ENCODE measurements at regions not wholly inside any gene's neighbourhood (a gene's known extent, or its start where the extent isn't known, plus 50 kb on each side); places are given as distances from the start of the nearest gene placed in this dataset.

DNA sequence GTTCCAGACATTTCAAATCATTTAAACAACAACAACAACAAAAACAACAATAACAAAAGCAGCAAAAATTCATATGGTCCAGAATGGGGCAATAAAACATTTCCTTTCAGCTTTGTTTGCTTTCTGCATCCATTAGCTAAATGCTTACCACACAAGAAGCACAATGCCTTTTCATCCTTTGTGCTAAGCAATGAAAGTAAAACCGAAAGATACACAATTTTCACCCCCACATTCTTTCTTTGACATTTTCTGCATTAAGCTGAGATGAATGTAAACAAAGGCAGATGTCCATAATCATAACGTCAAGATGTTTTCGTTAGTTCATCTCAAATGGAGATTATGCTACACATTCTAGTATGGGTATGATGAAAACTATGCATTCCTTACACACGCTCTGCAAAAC, 568.5 kb downstream of the SLITRK6 start:
- Histone ChIP-seq H3K4me3 (no peak overlapping the region; the same call in 1 of the 2 replicates), H3K4me2 (ENCODE audit: control insufficient read depth, insufficient read depth) (no peak overlapping the region), H3K4me1 (ENCODE audit: control insufficient read depth, insufficient read depth, low read length) (no peaks in the 10 kb centered on the region), H3K9ac (ENCODE audit: control insufficient read depth, insufficient read depth, low read length) (no peak overlapping the region), H2AFZ (ENCODE audit: control insufficient read depth, low read depth, low read length) (no peak overlapping the region), H3K79me2 (ENCODE audit: control insufficient read depth, insufficient read depth, low read length) (no peaks in the 10 kb centered on the region), H3K9me3 (replicated peaks; ENCODE audit: control insufficient read depth, insufficient read depth, low read length) (no peaks in the 10 kb centered on the region), H3K27ac (ENCODE audit: control insufficient read depth, insufficient read depth) (no peak overlapping the region), H3K36me3 (ENCODE audit: control insufficient read depth in 2 of 2, insufficient read depth in 2 of 2, low read length in 1 of 2) (no peaks in the 10 kb centered on the region), H4K20me1 (ENCODE audit: control insufficient read depth, insufficient read depth) (no peaks in the 10 kb centered on the region), H3K27me3 (replicated peaks in 1 of 2; ENCODE audit: control insufficient read depth in 2 of 2, insufficient read depth in 2 of 2, low read length in 1 of 2) (no peaks in the 10 kb centered on the region)
- DNase-seq (ENCODE audit: low read depth, low spot score) (no peak), ATAC-seq (no peak), FAIRE-seq (no peak)
- BruUV-seq (replicated peaks), result no TSS peak
- ChIA-PET POLR2A (interaction anchor here (0.7 kb wide), 1 partner anchor 305 kb away, joined by 3 read pairs; no protein-coding TSS in a partner anchor), CTCF (no interaction called here), SMC1A (ENCODE audit: uncharacterized antibody, unreplicated experiment) (no interaction called here), RAD21 (ENCODE audit: unreplicated experiment) (no interaction called here)
- 47% methylated on average over 4 of the region's 4 CpGs for WGBS (ENCODE audit: insufficient coverage, insufficient replicate concordance, low lambda C conversion rate, missing lambda C conversion rate)
- in situ Hi-C loops (cut with MboI) (no loop called here), intact Hi-C loops (cut with micrococcal nuclease; ENCODE audit: unreplicated experiment) (no loop called here)
- TF ChIP-seq IKZF2 (IDR thresholded peaks at IDR 0.05) (no peak), MAX (IDR thresholded peaks at IDR 0.05; ENCODE audit: low read depth, low read length) (no peak), BHLHE40 (IDR thresholded peaks at IDR 0.05; ENCODE audit: borderline replicate concordance in 1 of 2, low read depth in 2 of 2, low read length in 1 of 2) (no peak), ATF7 (IDR thresholded peaks at IDR 0.05; ENCODE audit: low read depth) (no peak), MTA2 (IDR thresholded peaks at IDR 0.05; ENCODE audit: low read depth) (no peak), GATAD2B (conservative IDR thresholded peaks at IDR 0.05; ENCODE audit: low read depth) (no peak), MXI1 (IDR thresholded peaks at IDR 0.05; ENCODE audit: low read depth, low read length) (no peak), USF2 (IDR thresholded peaks at IDR 0.05; ENCODE audit: borderline replicate concordance, low read depth, low read length) (no peak), CTCF (IDR thresholded peaks at IDR 0.05 in 2 of 3, conservative IDR thresholded peaks at IDR 0.05 in 1 of 3; ENCODE audit: control insufficient read depth in 2 of 3, extremely low read depth in 1 of 3, insufficient read depth in 1 of 3, low read depth in 3 of 3, low read length in 3 of 3) (no peak)
